Retinal pigment epithelial cell (primary cell): ENCODE measurements at regions not wholly inside any gene's neighbourhood (a gene's known extent, or its start where the extent isn't known, plus 50 kb on each side); places are given as distances from the start of the nearest gene placed in this dataset.

ENCODE experiments used
- DNase-seq: peaks from one replicate; pipeline ENCODE4 v3.0.0-alpha.2; 2010; ENCODE audit warnings: low read depth
- H3K4me3 ChIP-seq: 2 replicates; pipeline ENCODE4 v1.5.1; 2011; ENCODE audit warnings: mild to moderate bottlenecking, low read length, control low read depth, moderate library complexity
- TF ChIP-seq, protein P1 (sequence below): conservative IDR thresholded peaks from 2 replicates; pipeline ENCODE4 v1.5.1; 2011; ENCODE audit warnings: low read depth, low read length, control low read depth, inconsistent platforms

DNA sequence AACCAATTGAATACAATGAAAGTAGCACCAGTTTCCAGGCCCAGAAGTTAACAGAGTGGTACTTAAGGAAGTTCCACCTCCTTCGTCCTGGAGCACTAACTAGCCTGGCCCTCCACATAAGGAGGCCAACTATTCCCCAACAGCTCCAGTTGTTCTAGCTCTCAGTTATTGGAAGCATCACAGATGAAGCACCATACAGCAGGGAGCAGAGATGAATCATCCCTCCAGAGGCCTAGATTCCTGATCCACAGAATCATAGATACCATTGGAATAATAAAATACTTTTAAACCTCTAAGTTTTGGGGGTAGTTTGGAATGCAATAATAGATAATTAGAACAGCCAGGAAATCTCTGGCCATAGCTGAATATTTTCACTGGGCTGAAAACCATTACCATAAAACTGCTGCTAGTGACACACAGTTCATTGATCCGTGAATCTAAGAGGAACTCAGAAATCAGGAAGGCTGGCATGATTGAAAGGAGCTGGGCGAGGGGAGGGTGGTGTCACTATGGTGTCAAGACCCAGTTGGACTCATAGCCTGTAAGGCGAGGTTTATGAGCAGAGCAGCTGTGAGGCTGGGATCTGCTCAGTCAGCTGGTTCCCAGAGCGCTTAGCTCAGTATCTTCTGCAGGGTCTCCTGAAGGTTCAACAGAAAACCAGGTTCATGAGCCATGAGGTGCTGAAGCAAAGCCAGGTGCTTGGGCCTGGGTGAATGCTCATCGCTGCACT, 371.4 kb upstream of the TMTC1 start:
- no peak overlapping the region for H3K4me3 ChIP-seq
- TF ChIP-seq, protein P1, sequence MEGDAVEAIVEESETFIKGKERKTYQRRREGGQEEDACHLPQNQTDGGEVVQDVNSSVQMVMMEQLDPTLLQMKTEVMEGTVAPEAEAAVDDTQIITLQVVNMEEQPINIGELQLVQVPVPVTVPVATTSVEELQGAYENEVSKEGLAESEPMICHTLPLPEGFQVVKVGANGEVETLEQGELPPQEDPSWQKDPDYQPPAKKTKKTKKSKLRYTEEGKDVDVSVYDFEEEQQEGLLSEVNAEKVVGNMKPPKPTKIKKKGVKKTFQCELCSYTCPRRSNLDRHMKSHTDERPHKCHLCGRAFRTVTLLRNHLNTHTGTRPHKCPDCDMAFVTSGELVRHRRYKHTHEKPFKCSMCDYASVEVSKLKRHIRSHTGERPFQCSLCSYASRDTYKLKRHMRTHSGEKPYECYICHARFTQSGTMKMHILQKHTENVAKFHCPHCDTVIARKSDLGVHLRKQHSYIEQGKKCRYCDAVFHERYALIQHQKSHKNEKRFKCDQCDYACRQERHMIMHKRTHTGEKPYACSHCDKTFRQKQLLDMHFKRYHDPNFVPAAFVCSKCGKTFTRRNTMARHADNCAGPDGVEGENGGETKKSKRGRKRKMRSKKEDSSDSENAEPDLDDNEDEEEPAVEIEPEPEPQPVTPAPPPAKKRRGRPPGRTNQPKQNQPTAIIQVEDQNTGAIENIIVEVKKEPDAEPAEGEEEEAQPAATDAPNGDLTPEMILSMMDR: no peak
- no peak for DNase-seq

DNA sequence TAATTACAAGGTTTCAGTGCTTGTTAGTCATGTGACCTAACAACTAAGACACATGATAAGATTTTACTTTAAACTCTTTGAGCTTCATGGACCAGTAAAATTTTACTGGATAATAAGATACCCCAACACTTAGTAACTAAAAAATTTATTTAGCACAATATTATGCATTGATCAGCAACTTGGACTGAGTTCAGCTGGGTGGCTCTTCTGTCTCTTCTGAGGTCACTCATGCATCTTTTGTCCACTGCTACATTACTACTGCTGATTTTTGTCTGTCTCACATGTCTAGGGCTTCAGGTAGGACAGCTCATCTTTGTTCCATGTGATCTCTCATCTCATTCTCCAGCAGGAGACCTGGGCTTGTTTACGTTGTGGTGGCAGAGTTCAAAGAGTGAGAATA, 370.2 kb upstream of the TMTC1 start:
- no peak overlapping the region for H3K4me3 ChIP-seq
- TF ChIP-seq, protein P1: no peak
- DNase-seq: no peak

DNA sequence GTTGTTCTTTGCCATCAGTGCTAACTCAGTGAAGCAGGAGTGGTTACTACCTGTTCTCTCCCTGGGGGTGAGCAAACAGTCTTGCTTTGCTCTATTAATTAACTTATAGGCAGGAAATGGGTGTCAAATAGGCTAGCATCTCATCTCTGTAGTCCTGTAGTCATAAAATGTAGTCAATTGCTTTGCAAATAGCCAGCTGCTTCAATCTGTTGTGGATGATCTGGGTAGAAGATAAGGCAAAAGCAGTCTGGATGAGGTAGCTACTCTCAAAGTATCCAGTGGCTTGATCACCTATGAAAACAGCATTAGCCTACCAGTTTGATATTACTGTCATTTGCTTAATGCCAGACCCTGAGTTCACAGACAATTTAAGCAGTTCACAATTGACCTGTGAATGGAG, 369.0 kb upstream of the TMTC1 start:
- no peak overlapping the region for H3K4me3 ChIP-seq
- TF ChIP-seq, protein P1: no peak
- DNase-seq: no peak

DNA sequence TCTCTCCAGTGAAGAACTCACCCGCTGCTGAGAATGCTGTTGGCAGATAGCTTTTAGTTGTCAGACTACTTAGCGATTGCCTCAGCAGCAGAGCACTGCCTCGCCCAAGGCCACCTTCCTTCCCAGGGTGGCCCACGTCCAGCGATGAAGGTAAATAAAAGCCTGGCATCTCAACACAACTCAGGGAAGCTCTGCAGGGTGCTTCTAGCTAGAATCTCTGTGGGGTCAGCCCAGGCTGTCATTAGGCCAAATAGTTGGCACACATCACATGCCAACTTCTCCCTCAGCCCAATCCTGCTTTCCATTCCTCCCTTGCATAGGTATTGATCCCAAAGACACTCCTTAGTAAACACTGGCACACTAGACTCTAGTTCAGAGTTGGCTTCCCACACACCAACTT, 368.1 kb upstream of the TMTC1 start:
- TF ChIP-seq, protein P1: no peak
- DNase-seq: no peak
- no peak overlapping the region for H3K4me3 ChIP-seq

DNA sequence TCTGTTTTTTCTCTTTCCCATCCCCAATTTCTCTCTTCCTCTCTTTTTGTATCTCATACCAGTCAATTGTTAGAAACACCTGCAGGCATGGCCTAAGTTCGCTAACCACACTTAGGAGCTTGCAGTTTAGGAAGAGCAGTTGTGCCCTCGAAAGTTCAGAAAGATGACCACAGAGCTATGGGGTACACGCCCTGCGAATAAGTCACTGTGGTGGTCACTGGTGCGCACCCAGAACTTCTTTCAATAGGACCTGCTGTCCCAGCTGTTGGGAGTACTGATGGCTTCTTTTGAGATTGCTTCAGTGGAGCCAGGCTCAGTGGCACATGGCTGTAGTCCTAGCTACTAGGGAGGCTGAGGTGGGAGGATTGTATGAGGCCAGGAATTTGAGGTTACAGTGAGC, 362.8 kb upstream of the TMTC1 start:
- H3K4me3 ChIP-seq: no peak overlapping the region
- no peak for DNase-seq
- TF ChIP-seq, protein P1: no peak

DNA sequence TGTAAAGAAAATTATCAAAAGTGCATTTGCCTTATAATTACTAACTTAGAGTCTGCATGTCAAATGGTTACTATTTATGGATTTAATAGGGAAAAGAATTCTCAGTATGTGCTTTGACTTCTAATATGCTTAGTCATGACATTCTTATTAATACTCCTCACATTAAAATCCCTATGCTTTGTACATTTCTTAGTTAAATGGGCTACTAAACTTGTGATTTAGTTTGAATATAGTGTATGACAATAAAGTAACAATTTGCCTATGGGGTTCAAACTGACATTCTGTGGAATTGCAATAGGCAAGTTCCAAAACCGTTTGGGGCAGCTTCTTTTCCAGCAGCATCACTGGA, 361.9 kb upstream of the TMTC1 start:
- TF ChIP-seq, protein P1: no peak
- H3K4me3 ChIP-seq: no peak overlapping the region
- peak; percentile 41 for DNase-seq
